ENCODE measurements at regions not wholly inside any gene's neighbourhood (a gene's known extent, or its start where the extent isn't known, plus 50 kb on each side); places are given as distances from the start of the nearest gene placed in this dataset.

DNA sequence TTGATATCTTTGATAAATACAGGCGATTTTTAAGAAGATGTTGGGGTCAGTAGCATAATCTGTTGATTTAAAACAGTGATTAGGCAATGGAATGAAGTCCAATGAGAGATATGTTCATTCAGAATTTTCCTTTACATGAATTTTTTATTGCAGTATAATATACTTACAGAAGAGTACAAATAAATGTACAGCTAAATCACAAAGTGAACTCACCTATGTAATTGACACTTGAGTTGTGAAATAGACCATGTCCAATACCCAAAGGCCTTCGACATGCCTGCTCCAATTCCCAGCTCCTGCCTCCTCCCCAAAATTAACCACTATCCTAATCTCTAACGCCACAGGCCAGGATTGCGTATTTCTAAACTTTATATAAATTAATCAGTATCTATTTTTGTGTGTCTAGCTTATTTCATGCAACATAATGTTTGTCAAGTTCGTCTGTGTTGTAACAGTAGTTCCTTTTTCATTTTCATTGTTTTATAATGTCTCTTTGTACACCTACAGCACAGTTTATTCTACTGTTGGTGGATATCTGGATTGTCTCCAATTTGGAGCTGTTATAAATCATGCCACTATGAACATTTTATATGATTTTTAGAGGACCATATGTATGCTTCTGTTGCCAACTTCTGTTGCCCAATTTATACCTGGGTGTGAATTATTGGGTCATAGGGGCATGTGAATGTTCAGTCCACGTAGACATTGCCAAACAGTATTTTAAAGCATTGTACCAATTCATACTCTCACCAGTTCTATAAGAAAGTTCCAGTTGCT is 208.3 kb downstream of the TLE1 start:
- DNase-seq: no peak

GRCh38 chr9:81479573-81479972 is 209.8 kb downstream of the TLE1 start:
- no peak for DNase-seq

- no peak for DNase-seq
Observed at GRCh38 chr9:81477669-81478068, 211.7 kb downstream of the TLE1 start.

DNA sequence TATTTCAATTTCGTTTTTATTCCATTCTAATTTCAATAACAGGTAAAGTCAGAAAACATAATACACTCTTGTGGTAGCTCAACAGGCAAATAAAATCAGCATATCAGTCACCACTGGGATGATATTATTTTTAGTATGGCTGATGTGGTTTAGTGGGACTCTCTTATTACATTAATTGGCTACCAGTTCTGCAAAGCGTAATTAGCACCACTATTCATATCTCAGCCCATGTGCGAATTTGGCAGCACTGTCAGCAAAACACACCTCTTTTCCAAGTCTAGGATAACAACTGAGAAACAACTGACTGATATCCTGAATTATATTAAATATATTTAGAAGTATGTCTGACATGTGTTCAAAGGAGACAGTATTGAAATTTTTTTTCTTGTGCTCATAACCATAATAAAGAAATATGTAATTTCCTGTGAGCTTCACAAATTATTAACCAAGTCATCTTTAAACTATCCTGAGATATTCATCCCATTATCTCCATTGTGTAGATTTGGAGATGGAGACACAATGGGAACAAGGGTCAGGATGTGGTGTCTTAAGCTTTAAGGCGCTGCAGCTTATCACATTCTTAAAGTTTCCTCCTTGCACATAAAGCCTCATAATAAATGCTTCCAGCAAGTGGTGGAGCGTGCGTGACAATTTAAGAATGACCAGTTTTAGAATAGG is 212.4 kb downstream of the TLE1 start:
- no peak for DNase-seq

- DNase-seq: no peak
Observed at GRCh38 chr9:81474792-81475191, 214.6 kb downstream of the TLE1 start.

GRCh38 chr9:81474125-81474524 is 215.2 kb downstream of the TLE1 start:
- no peak for DNase-seq

GRCh38 chr9:81473708-81474107 is 215.6 kb downstream of the TLE1 start:
- no peak for DNase-seq

DNA sequence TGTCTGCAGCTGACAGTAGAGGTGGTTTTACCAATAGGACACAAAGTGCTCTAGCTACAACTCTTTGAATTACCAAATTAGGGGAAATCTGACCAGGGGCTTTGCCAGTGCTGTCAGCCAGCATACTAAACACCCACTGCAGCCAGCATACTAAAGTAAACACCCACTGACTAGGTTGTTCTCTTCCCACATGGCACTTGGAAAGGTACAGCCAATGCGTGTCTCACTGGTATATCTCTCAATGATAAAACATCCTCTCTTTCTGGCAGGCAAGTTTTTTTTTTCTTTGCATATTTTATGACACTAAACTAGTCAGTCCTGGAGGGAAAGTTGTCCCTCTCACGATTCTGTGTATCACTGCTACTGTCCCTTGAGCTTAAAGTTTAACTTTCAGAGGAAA is 216.1 kb downstream of the TLE1 start:
- DNase-seq: no peak

DNA sequence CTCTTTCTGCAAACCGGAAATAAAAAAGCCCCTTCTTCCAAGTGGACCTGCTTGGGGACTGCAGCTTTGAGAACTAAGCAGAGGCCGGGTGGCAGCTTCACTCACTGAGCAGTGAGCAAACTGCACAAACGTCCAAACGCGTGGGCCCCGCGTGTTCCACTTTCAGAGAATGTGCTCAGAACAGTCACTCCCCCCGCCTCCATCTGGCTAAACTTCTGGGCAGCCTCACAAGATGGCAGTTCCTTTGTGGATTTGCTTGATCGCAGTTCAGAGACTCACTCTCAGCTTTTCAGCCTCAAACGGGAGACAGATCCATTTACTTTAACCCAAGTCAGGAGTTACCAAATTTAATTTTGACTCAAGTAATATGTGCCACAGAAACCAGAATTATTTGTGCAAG is 216.6 kb downstream of the TLE1 start:
- DNase-seq: no peak

- no peak for DNase-seq
Observed at GRCh38 chr9:81470864-81471263, 218.5 kb downstream of the TLE1 start.

DNA sequence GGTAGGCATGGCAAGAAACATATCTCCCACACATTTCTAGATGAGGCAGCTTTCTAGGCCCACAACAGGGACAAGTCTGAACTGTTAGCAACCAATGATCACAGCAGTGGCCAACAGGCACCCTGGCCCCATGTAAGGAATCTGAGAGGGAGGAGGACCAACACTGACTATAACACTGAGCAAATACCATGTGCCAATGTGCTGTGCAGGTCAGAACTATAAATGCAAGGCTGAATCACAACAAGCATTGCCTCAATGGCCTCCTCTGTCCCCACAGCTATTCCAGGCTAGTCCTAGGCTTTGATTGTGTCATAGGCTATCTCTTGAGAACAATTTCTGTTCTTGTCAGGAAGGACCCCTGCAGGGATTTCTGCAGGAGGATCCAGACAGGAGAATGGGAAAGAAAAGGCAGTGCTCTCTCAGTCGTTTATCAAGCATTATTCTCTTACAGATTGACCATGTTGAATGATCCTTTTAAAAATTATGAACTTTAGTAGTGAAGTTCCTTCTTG is 221.2 kb downstream of the TLE1 start:
- no peak for DNase-seq

- DNase-seq: no peak
Observed at GRCh38 chr9:81466981-81467380, 222.4 kb downstream of the TLE1 start.

GRCh38 chr9:81465468-81466011 is 223.8 kb downstream of the TLE1 start:
- DNase-seq: no peak

DNA sequence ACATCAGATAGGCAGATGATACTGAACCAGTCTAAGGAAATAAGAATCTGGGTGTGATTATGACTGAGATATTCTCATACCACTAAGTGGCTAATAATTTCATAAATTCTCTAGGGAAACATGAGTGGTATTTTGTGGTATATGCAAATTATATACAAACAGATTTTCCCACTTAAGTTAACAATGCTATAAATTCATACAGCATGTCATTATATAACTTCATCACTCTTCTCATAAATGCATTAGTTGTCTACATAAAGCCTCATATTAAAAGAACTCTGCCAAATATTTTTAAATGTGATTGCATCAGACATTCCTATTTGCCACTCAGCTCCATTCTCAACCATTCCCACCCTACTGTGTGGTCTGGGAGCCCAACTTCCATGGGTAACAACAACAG is 226.5 kb downstream of the TLE1 start:
- DNase-seq: no peak

GRCh38 chr9:81461196-81461595 is 228.2 kb downstream of the TLE1 start:
- no peak for DNase-seq

DNA sequence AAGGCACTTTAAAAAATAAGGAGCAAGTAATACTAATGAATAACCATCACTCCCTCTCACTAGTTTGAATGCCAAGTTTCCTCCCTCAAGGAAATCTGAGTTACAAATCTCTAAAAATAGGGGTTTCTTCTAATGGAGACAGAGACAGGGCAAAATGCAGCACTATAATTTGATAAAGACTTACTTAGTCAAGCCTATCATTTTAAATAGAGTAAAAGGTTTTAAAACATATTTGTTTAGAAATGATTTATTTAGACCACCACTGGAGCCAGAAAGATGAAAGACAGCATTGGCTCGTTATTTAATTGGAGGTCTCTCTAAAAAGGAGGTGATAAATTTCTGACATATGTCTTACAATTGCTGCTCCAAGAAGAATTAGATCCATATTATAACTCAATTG is 228.7 kb downstream of the TLE1 start:
- no peak for DNase-seq

DNA sequence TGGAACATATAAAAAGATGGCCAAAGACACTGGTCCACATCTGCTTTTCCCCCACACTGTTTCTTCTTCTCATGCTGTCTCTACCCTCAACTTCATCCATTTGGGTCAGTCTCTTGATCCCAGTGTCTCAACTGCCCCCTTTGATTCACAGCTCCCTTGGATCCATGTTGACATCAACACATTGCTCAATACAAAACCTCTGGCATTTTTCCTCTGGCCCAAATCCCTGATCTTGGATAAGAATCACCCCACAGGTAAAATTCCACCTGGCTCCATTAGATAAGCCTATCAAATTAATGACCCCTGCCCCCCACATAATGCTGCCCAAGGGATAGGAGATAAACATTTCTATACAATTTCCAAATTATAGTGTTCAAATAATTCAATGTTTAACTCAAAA is 229.8 kb downstream of the TLE1 start:
- no peak for DNase-seq

DNA sequence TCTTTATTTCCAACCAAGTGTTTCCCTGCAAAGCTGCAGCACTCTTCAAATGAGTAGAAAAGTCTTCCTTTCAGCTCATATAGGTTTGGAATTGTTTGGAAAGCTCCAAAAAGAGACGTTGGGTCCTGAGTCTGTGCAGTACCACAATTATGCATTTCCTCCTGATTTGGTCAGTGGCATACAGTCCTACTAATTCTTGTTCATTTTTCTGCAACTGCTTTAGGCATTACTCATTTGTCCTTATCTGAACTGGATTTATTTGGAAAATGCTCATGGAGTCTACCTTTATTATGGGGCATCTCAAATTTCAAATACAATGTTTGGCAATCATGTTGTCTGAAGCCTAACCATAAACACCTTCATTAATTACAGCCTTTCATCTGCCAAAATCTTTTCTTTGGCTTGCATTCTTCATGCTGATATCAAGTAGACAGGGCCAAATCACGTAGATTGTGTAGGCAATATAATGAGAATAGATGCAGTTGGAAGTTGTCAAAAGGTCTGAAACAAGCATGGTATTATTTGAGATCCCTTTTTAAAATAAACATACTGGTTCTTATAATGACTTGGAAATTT is 232.8 kb downstream of the TLE1 start:
- no peak for DNase-seq

- no peak for DNase-seq
Observed at GRCh38 chr9:81455462-81456219, 233.7 kb downstream of the TLE1 start.

GRCh38 chr9:81445331-81445921 is 243.9 kb downstream of the TLE1 start:
- no peak for DNase-seq

GRCh38 chr9:81431641-81432040 is 257.7 kb downstream of the TLE1 start:
- DNase-seq: no peak

DNA sequence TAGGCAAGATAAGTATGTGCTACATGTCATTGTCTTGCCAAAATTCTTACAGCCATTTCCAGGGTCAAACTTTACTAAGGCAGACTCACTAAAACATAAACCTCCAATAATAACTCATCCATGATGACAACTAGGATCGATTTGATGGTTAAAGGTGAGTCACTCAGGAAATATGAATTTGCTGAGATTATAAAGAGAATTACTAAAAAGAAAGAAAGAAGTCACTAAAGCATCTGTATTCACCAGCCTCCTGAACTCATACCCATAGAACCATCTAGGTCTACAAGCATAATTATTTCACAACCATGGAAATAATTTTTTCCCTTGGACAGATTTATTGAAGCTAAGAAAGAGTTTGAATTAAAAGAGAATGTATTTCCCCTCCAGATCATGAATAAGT is 258.6 kb downstream of the TLE1 start:
- no peak for DNase-seq

- DNase-seq: no peak
Observed at GRCh38 chr9:81427870-81428269, 261.5 kb downstream of the TLE1 start.

Measured in activated CD4-positive, alpha-beta T cell treated with anti-CD3 and anti-CD28 coated beads, Interleukin-2, amount 50 U/mL, for 4 hours (primary cell).